GM12865 (cell line): ENCODE measurements at regions not wholly inside any gene's neighbourhood (a gene's known extent, or its start where the extent isn't known, plus 50 kb on each side); places are given as distances from the start of the nearest gene placed in this dataset.
A peak's percentile ranks its signal among the peaks of the same experiment; 100 is the strongest.

Experiments
- DNase-seq: peaks from one replicate; pipeline ENCODE4 v3.0.0; 2010; ENCODE audit warnings: low read depth
- H3K4me3 ChIP-seq: 2 replicates; pipeline ENCODE4 v1.5.1; 2011; ENCODE audit warnings: mild to moderate bottlenecking, low read depth, low read length, control low read depth
- CTCF ChIP-seq: IDR thresholded peaks from 2 replicates; pipeline ENCODE4 v1.5.1; 2011; ENCODE audit warnings: low read length, control low read depth, low read depth, inconsistent platforms; ENCODE audit not compliant: insufficient read depth; ENCODE audit errors: missing control alignments

- no peak for DNase-seq
- TF ChIP-seq CTCF: no peak
- H3K4me3 ChIP-seq: no peak overlapping the region
Measured at GRCh38 chr6:11320914-11321597, 88.6 kb upstream of the NEDD9 start.

- no peak for TF ChIP-seq CTCF
- H3K4me3 ChIP-seq: no peak overlapping the region
- DNase-seq: no peak
Measured at GRCh38 chr6:11318835-11319813, 86.7 kb upstream of the NEDD9 start.

DNA sequence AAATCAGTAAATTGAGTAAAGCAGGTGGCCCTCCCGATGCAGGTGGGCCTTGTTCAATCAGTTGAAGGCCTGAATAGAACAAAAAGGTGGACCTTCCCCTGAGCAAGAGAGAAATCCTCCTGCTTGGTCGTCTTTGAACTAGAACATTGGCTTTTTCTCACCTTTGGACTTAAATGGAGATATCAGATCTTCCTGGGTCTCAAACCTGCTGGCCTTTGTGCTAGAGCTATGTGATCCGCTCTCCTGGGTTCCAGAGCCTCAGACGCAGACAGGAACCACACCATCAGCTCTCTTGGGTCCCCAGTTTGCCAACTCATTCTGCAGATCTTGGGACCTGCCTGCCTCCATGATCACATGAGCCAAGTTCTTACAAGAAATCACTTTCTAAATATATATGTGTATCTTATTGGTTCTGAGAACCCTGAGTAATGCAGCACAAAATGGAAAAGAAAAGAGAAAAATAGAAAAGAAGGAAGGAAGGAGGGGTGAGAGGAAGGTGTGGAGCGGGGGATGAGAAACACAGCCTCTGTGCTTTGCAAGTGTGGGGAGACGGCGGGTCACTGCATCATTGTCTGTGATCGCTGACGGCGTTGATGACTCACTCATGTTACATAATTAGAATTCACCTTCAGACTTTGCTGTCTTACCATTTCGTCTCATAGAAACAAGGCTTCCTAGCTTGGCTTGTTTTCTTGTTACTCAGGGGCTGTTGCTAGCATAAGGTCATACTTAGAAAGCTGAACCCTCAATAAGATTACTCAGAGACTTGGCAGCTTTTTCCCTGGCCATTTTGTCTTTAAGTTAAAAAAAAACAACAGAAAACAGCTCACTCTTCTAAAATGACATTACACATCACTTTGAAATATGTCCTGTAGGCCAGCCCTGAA lies 85.7 kb upstream of the NEDD9 start:
- no peak for TF ChIP-seq CTCF
- H3K4me3 ChIP-seq: no peak overlapping the region
- peak; percentile 73 for DNase-seq

- TF ChIP-seq CTCF: no peak
- no peak for DNase-seq
- no peak overlapping the region for H3K4me3 ChIP-seq
Measured at GRCh38 chr6:11315743-11316437, 83.4 kb upstream of the NEDD9 start.

GRCh38 chr6:11313207-11313606 lies 80.7 kb upstream of the NEDD9 start:
- TF ChIP-seq CTCF: no peak
- H3K4me3 ChIP-seq: no peak overlapping the region
- DNase-seq: no peak

DNA sequence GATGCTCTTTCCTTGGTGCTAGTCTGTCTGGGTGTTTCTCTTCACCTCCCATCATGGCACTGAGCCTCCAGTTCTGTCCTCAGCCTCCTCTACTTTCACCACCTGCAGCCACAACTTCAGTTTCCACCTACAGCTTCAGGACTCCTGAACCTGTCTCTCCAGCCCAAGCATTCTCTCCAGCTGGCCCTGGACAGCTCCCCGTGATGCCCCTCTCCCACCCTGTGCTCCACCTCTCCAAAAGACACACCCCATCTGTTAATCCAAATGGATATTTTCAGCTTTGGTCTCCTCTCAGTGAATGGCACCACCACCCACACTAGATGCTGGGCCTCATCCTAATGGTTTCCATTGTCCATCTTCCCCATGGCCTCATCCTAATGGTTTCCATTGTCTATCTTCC lies 79.5 kb upstream of the NEDD9 start:
- no peak overlapping the region for H3K4me3 ChIP-seq
- TF ChIP-seq CTCF: no peak
- DNase-seq: no peak
